ENCODE measurements at regions not wholly inside any gene's neighbourhood (a gene's known extent, or its start where the extent isn't known, plus 50 kb on each side); places are given as distances from the start of the nearest gene placed in this dataset.
"Not testable (repeated sequence)": the region's sequence is repeated elsewhere in the genome, so short reads cannot be mapped to it uniquely, and the experiment has no call there.

GRCh38 chr3:18177271-18177670 lies 247.9 kb downstream of the SATB1 start:
- Histone ChIP-seq H3K79me2 (ENCODE audit: insufficient read depth, low read depth) (no peaks in the 10 kb centered on the region), H3K27ac (no peak overlapping the region), H3K27me3 (ENCODE audit: insufficient read depth, low read depth) (no peaks in the 10 kb centered on the region), H3K4me2 (no peak overlapping the region), H4K20me1 (ENCODE audit: insufficient read depth) (no peaks in the 10 kb centered on the region), H3K4me1 (ENCODE audit: low read depth, poor library complexity, severe bottlenecking) (no peaks in the 10 kb centered on the region), H3K36me3 (ENCODE audit: insufficient read depth) (no peaks in the 10 kb centered on the region), H2AFZ (ENCODE audit: low read depth) (no peak overlapping the region), H3K9ac (no peak overlapping the region), H3K4me3 (IDR thresholded peaks at IDR 0.05; ENCODE audit: insufficient read depth, low read depth, low read length) (no peak overlapping the region)
- no peak for TF ChIP-seq CTCF (conservative IDR thresholded peaks at IDR 0.05; ENCODE audit: low read depth, low read length)

DNA sequence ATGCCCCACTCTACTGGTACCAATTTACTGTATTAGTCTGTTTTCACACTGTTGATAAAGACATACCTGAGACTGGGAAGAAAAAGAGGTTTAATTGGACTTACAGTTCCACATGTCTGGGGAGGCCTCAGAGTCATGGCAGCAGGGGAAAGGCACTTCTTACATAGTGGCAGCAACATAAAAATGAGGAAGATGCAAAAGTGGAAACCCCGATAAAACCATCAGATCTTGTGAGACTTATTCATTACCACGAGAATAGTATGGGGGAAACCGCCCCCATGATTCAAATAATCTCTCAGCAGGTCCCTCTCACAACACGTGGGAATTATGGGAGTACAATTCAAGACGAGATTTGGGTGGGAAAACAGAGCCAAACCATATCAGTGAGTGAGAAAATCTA lies 251.2 kb downstream of the SATB1 start:
- not testable (repeated sequence) for H3K9ac ChIP-seq; H4K20me1 ChIP-seq (ENCODE audit: insufficient read depth); H3K79me2 ChIP-seq (ENCODE audit: insufficient read depth, low read depth); H3K4me1 ChIP-seq (ENCODE audit: low read depth, poor library complexity, severe bottlenecking); H3K4me2 ChIP-seq; H3K36me3 ChIP-seq (ENCODE audit: insufficient read depth); H3K4me3 ChIP-seq (IDR thresholded peaks at IDR 0.05; ENCODE audit: insufficient read depth, low read depth, low read length); H2AFZ ChIP-seq (ENCODE audit: low read depth); H3K27ac ChIP-seq; H3K27me3 ChIP-seq (ENCODE audit: insufficient read depth, low read depth)

DNA sequence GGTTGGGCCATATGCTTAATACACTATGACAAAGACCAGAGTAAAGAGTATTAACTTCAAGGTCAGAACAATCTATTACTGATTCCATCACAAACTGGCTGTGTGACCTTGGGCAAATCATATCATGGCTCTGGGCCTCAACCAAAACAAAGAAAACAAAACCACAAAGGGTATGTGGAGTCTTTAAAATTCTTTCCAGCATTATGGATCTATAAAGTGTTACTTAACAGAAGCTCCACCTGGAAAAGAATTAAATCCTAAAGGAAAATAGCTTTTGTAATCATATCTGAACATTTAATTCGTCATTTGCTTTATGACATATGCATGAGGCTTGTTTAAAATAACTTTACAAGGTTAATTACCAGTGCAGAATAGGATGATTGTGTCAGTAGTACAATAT lies 265.5 kb downstream of the SATB1 start:
- Histone ChIP-seq H3K4me2 (no peak overlapping the region), H3K4me3 (IDR thresholded peaks at IDR 0.05; ENCODE audit: insufficient read depth, low read depth, low read length) (no peak overlapping the region), H3K36me3 (ENCODE audit: insufficient read depth) (no peaks in the 10 kb centered on the region), H3K27ac (no peak overlapping the region), H3K79me2 (ENCODE audit: insufficient read depth, low read depth) (no peaks in the 10 kb centered on the region), H3K4me1 (ENCODE audit: low read depth, poor library complexity, severe bottlenecking) (no peaks in the 10 kb centered on the region), H4K20me1 (ENCODE audit: insufficient read depth) (no peaks in the 10 kb centered on the region), H3K27me3 (ENCODE audit: insufficient read depth, low read depth) (no peaks in the 10 kb centered on the region), H3K9ac (no peak overlapping the region), H2AFZ (ENCODE audit: low read depth) (no peak overlapping the region)
- TF ChIP-seq CTCF (conservative IDR thresholded peaks at IDR 0.05; ENCODE audit: low read depth, low read length): no peak

- H3K4me1 ChIP-seq (ENCODE audit: low read depth, poor library complexity, severe bottlenecking): no peaks in the 10 kb centered on the region
- no peaks in the 10 kb centered on the region for H3K27me3 ChIP-seq (ENCODE audit: insufficient read depth, low read depth)
- no peak overlapping the region for H3K27ac ChIP-seq
- H3K9ac ChIP-seq: no peak overlapping the region
- no peak overlapping the region for H3K4me2 ChIP-seq
- H2AFZ ChIP-seq (ENCODE audit: low read depth): no peak overlapping the region
- no peak overlapping the region for H3K4me3 ChIP-seq (IDR thresholded peaks at IDR 0.05; ENCODE audit: insufficient read depth, low read depth, low read length)
- H3K36me3 ChIP-seq (ENCODE audit: insufficient read depth): no peaks in the 10 kb centered on the region
- TF ChIP-seq CTCF (conservative IDR thresholded peaks at IDR 0.05; ENCODE audit: low read depth, low read length): no peak
- no peaks in the 10 kb centered on the region for H4K20me1 ChIP-seq (ENCODE audit: insufficient read depth)
- no peaks in the 10 kb centered on the region for H3K79me2 ChIP-seq (ENCODE audit: insufficient read depth, low read depth)
Observed at GRCh38 chr3:18153571-18154173, 271.5 kb downstream of the SATB1 start.

DNA sequence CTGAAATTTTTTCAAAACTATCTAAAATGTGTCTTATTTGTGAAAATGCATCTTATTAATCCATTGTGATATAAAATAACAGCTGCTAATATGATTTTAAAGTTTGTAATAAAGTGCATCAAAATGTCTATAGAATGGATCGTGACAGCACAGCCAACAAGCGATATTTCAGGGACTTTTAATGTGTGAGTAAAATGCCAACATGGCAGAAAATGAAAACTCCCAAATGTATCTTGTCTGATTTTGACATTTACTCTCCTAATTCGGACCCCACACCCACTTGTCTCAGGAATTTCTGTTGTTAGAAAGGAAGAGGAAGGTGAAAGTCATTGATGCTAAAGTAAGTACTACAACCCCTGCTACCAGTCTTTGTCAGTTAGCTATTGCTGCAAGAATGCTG lies 273.9 kb downstream of the SATB1 start:
- Histone ChIP-seq H3K27me3 (ENCODE audit: insufficient read depth, low read depth) (no peaks in the 10 kb centered on the region), H2AFZ (ENCODE audit: low read depth) (no peak overlapping the region), H3K4me2 (no peak overlapping the region), H4K20me1 (ENCODE audit: insufficient read depth) (no peaks in the 10 kb centered on the region), H3K36me3 (ENCODE audit: insufficient read depth) (no peaks in the 10 kb centered on the region), H3K4me1 (ENCODE audit: low read depth, poor library complexity, severe bottlenecking) (no peaks in the 10 kb centered on the region), H3K27ac (no peak overlapping the region), H3K4me3 (IDR thresholded peaks at IDR 0.05; ENCODE audit: insufficient read depth, low read depth, low read length) (no peak overlapping the region), H3K79me2 (ENCODE audit: insufficient read depth, low read depth) (no peaks in the 10 kb centered on the region), H3K9ac (no peak overlapping the region)
- TF ChIP-seq CTCF (conservative IDR thresholded peaks at IDR 0.05; ENCODE audit: low read depth, low read length): no peak
